ENCODE measurements at regions not wholly inside any gene's neighbourhood (a gene's known extent, or its start where the extent isn't known, plus 50 kb on each side); places are given as distances from the start of the nearest gene placed in this dataset.
"Not testable (repeated sequence)": the region's sequence is repeated elsewhere in the genome, so short reads cannot be mapped to it uniquely, and the experiment has no call there.

- DNase-seq (ENCODE audit: low read depth): no peak
Observed at GRCh38 chr21:19523061-19523460, 1119.5 kb upstream of the TMPRSS15 start.

- peak; percentile 4 for DNase-seq (ENCODE audit: low read depth)
Observed at GRCh38 chr21:19523746-19524145, 1120.2 kb upstream of the TMPRSS15 start.

- DNase-seq (ENCODE audit: low read depth): no peak
Observed at GRCh38 chr21:19529031-19529430, 1125.4 kb upstream of the TMPRSS15 start.

- DNase-seq (ENCODE audit: low read depth): no peak
Observed at GRCh38 chr21:19535356-19535755, 1131.8 kb upstream of the TMPRSS15 start.

GRCh38 chr21:19537116-19537515 lies 1133.5 kb upstream of the TMPRSS15 start:
- no peak for DNase-seq (ENCODE audit: low read depth)

- DNase-seq (ENCODE audit: low read depth): no peak
Observed at GRCh38 chr21:19540287-19540686, 1136.7 kb upstream of the TMPRSS15 start.

GRCh38 chr21:19541602-19542001 lies 1138.0 kb upstream of the TMPRSS15 start:
- DNase-seq (ENCODE audit: low read depth): no peak

- not testable (repeated sequence) for DNase-seq (ENCODE audit: low read depth)
Observed at GRCh38 chr21:19544493-19544892, 1140.9 kb upstream of the TMPRSS15 start.

- DNase-seq (ENCODE audit: low read depth): no peak
Observed at GRCh38 chr21:19547951-19548840, 1144.6 kb upstream of the TMPRSS15 start.

- no peak for DNase-seq (ENCODE audit: low read depth)
Observed at GRCh38 chr21:19553919-19554615, 1150.5 kb upstream of the TMPRSS15 start.

GRCh38 chr21:19557046-19557445 lies 1153.5 kb upstream of the TMPRSS15 start:
- no peak for DNase-seq (ENCODE audit: low read depth)

GRCh38 chr21:19557488-19557887 lies 1153.9 kb upstream of the TMPRSS15 start:
- DNase-seq (ENCODE audit: low read depth): no peak

GRCh38 chr21:19565587-19565986 lies 1162.0 kb upstream of the TMPRSS15 start:
- no peak for DNase-seq (ENCODE audit: low read depth)

GRCh38 chr21:19566975-19567374 lies 1163.4 kb upstream of the TMPRSS15 start:
- DNase-seq (ENCODE audit: low read depth): no peak

- DNase-seq (ENCODE audit: low read depth): no peak
Observed at GRCh38 chr21:19577381-19577780, 1173.8 kb upstream of the TMPRSS15 start.

GRCh38 chr21:19590044-19590443 lies 1186.5 kb upstream of the TMPRSS15 start:
- no peak for DNase-seq (ENCODE audit: low read depth)

GRCh38 chr21:19603011-19603593 lies 1199.5 kb upstream of the TMPRSS15 start:
- DNase-seq (ENCODE audit: low read depth): no peak

GRCh38 chr21:19608101-19608621 lies 1204.6 kb upstream of the TMPRSS15 start:
- DNase-seq (ENCODE audit: low read depth): no peak

GRCh38 chr21:19609611-19610010 lies 1206.0 kb upstream of the TMPRSS15 start:
- no peak for DNase-seq (ENCODE audit: low read depth)

GRCh38 chr21:19621837-19622496 lies 1218.4 kb upstream of the TMPRSS15 start:
- DNase-seq (ENCODE audit: low read depth): no peak

GRCh38 chr21:19640964-19641363 lies 1237.4 kb upstream of the TMPRSS15 start:
- no peak for DNase-seq (ENCODE audit: low read depth)

- DNase-seq (ENCODE audit: low read depth): no peak
Observed at GRCh38 chr21:19648391-19648790, 1244.8 kb upstream of the TMPRSS15 start.

Data from iris pigment epithelial cell (primary cell).